GM10266 (cell line): ENCODE measurements at regions not wholly inside any gene's neighbourhood (a gene's known extent, or its start where the extent isn't known, plus 50 kb on each side); places are given as distances from the start of the nearest gene placed in this dataset.

Experiments used
- DNase-seq: peaks from one replicate; pipeline ENCODE4 v3.0.0; 2012; ENCODE audit errors: extremely low spot score
- CTCF ChIP-seq: IDR thresholded peaks from 2 replicates; pipeline ENCODE4 v1.5.1; 2012; ENCODE audit warnings: mild to moderate bottlenecking, low read depth; ENCODE audit not compliant: control insufficient read depth, insufficient read depth; ENCODE audit errors: missing control alignments

GRCh38 chr2:81007104-81007503 is 702.6 kb upstream of the LRRTM1 start:
- DNase-seq: no peak
- TF ChIP-seq CTCF: no peak

GRCh38 chr2:81002906-81003305 is 698.4 kb upstream of the LRRTM1 start:
- no peak for TF ChIP-seq CTCF
- DNase-seq: no peak

GRCh38 chr2:80987466-80987865 is 682.9 kb upstream of the LRRTM1 start:
- DNase-seq: no peak
- no peak for TF ChIP-seq CTCF

GRCh38 chr2:80969900-80970299 is 665.3 kb upstream of the LRRTM1 start:
- DNase-seq: no peak
- TF ChIP-seq CTCF: no peak

GRCh38 chr2:80968450-80968849 is 663.9 kb upstream of the LRRTM1 start:
- TF ChIP-seq CTCF: no peak
- DNase-seq: no peak

- TF ChIP-seq CTCF: no peak
- DNase-seq: no peak
Observed at GRCh38 chr2:80947601-80948130, 643.1 kb upstream of the LRRTM1 start.

GRCh38 chr2:80943487-80943886 is 638.9 kb upstream of the LRRTM1 start:
- no peak for DNase-seq
- no peak for TF ChIP-seq CTCF
